ENCODE measurements at regions not wholly inside any gene's neighbourhood (a gene's known extent, or its start where the extent isn't known, plus 50 kb on each side); places are given as distances from the start of the nearest gene placed in this dataset.
"Not testable (repeated sequence)": the region's sequence is repeated elsewhere in the genome, so short reads cannot be mapped to it uniquely, and the experiment has no call there.

- TF ChIP-seq, protein P1, sequence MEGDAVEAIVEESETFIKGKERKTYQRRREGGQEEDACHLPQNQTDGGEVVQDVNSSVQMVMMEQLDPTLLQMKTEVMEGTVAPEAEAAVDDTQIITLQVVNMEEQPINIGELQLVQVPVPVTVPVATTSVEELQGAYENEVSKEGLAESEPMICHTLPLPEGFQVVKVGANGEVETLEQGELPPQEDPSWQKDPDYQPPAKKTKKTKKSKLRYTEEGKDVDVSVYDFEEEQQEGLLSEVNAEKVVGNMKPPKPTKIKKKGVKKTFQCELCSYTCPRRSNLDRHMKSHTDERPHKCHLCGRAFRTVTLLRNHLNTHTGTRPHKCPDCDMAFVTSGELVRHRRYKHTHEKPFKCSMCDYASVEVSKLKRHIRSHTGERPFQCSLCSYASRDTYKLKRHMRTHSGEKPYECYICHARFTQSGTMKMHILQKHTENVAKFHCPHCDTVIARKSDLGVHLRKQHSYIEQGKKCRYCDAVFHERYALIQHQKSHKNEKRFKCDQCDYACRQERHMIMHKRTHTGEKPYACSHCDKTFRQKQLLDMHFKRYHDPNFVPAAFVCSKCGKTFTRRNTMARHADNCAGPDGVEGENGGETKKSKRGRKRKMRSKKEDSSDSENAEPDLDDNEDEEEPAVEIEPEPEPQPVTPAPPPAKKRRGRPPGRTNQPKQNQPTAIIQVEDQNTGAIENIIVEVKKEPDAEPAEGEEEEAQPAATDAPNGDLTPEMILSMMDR (IDR thresholded peaks at IDR 0.05), result not testable (repeated sequence)
- TF ChIP-seq POLR2A (IDR thresholded peaks at IDR 0.05), result not testable (repeated sequence)
Observed at GRCh38 chr22:38374433-38374831, 57.2 kb upstream of the CSNK1E start.

All from heart left ventricle (tissue), 13 donors.